GM23338 (cell line): ENCODE measurements at regions not wholly inside any gene's neighbourhood (a gene's known extent, or its start where the extent isn't known, plus 50 kb on each side); places are given as distances from the start of the nearest gene placed in this dataset.

Experiments
- CREB1 ChIP-seq: fragments of 250-450 bp; sonication (Bioruptor Pico); IDR thresholded peaks from 2 replicates; pipeline ENCODE4 v1.5.0; 2020; ENCODE audit warnings: low read depth, mild to moderate bottlenecking, moderate library complexity
- EZH2 ChIP-seq: fragments of 200-600 bp; sonication (generic); IDR thresholded peaks from one replicate; pipeline ENCODE4 v1.8.0; 2017; ENCODE audit warnings: antibody characterized with exemption, mild to moderate bottlenecking, low read depth; ENCODE audit not compliant: unreplicated experiment
- EZH2phosphoT487 ChIP-seq: fragments of 200-600 bp; sonication (generic); IDR thresholded peaks from one replicate; pipeline ENCODE4 v1.8.1; 2018; ENCODE audit warnings: antibody characterized with exemption; ENCODE audit not compliant: unreplicated experiment
- JUNB ChIP-seq: IDR thresholded peaks from one replicate; pipeline ENCODE4 v1.6.1; 2016; ENCODE audit warnings: antibody characterized with exemption; ENCODE audit not compliant: unreplicated experiment
- POLR2AphosphoS5 ChIP-seq: IDR thresholded peaks from 2 replicates; pipeline ENCODE4 v1.6.1; 2016; ENCODE audit warnings: antibody characterized with exemption, low read depth
- STAT1 ChIP-seq: IDR thresholded peaks from one replicate; pipeline ENCODE4 v1.6.1; 2016; ENCODE audit warnings: antibody characterized with exemption; ENCODE audit not compliant: unreplicated experiment
- TF ChIP-seq, protein P1 (sequence below), 2 experiments: fragments of 200-600 bp in 1 of 2; sonication (generic) in 1 of 2; conservative IDR thresholded peaks; 2 replicates each; pipeline versions ENCODE4 v1.5.1 to v1.6.1; 2016 to 2017; ENCODE audit warnings: antibody characterized with exemption in 2 of 2, low read depth in 2 of 2, mild to moderate bottlenecking in 2 of 2, moderate library complexity in 1 of 2
- TF ChIP-seq, protein P2 (sequence below): IDR thresholded peaks from one replicate; pipeline ENCODE4 v1.6.1; 2018; ENCODE audit warnings: antibody characterized with exemption; ENCODE audit not compliant: unreplicated experiment
- TF ChIP-seq, protein P3 (sequence below): IDR thresholded peaks from 2 replicates; pipeline ENCODE4 v1.6.1; 2016; ENCODE audit warnings: antibody characterized with exemption

DNA sequence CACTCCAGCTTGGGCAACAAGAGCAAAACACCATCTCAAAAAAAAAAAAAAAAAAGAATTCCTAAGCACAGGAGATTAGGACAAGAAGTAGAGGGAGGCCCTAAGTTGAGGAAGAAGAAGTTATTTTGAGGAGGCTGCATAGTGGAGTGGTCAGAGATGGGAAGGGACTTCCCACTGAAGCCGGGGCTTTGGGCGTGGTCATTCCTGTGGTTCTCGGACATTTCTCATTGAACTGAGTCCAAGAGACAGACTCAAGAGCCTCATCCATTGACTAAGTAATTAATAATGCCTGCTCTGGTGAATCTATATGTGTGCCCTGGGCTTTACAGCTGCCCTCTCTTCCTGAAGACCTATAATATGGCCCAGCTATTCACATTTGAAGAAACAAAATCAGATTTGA is 53.2 kb upstream of the FTH1 start:
- TF ChIP-seq, protein P1, sequence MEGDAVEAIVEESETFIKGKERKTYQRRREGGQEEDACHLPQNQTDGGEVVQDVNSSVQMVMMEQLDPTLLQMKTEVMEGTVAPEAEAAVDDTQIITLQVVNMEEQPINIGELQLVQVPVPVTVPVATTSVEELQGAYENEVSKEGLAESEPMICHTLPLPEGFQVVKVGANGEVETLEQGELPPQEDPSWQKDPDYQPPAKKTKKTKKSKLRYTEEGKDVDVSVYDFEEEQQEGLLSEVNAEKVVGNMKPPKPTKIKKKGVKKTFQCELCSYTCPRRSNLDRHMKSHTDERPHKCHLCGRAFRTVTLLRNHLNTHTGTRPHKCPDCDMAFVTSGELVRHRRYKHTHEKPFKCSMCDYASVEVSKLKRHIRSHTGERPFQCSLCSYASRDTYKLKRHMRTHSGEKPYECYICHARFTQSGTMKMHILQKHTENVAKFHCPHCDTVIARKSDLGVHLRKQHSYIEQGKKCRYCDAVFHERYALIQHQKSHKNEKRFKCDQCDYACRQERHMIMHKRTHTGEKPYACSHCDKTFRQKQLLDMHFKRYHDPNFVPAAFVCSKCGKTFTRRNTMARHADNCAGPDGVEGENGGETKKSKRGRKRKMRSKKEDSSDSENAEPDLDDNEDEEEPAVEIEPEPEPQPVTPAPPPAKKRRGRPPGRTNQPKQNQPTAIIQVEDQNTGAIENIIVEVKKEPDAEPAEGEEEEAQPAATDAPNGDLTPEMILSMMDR (conservative IDR thresholded peaks at IDR 0.05; ENCODE audit: low read depth in 2 of 2), result no peak
- TF ChIP-seq, protein P2, sequence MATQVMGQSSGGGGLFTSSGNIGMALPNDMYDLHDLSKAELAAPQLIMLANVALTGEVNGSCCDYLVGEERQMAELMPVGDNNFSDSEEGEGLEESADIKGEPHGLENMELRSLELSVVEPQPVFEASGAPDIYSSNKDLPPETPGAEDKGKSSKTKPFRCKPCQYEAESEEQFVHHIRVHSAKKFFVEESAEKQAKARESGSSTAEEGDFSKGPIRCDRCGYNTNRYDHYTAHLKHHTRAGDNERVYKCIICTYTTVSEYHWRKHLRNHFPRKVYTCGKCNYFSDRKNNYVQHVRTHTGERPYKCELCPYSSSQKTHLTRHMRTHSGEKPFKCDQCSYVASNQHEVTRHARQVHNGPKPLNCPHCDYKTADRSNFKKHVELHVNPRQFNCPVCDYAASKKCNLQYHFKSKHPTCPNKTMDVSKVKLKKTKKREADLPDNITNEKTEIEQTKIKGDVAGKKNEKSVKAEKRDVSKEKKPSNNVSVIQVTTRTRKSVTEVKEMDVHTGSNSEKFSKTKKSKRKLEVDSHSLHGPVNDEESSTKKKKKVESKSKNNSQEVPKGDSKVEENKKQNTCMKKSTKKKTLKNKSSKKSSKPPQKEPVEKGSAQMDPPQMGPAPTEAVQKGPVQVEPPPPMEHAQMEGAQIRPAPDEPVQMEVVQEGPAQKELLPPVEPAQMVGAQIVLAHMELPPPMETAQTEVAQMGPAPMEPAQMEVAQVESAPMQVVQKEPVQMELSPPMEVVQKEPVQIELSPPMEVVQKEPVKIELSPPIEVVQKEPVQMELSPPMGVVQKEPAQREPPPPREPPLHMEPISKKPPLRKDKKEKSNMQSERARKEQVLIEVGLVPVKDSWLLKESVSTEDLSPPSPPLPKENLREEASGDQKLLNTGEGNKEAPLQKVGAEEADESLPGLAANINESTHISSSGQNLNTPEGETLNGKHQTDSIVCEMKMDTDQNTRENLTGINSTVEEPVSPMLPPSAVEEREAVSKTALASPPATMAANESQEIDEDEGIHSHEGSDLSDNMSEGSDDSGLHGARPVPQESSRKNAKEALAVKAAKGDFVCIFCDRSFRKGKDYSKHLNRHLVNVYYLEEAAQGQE, result no peak
- TF ChIP-seq EZH2phosphoT487 (no peak), POLR2AphosphoS5 (no peak), EZH2 (no peak), CREB1 (CRISPR knock-in tag) (no peak), STAT1 (no peak), JUNB (no peak)
- TF ChIP-seq, protein P3, sequence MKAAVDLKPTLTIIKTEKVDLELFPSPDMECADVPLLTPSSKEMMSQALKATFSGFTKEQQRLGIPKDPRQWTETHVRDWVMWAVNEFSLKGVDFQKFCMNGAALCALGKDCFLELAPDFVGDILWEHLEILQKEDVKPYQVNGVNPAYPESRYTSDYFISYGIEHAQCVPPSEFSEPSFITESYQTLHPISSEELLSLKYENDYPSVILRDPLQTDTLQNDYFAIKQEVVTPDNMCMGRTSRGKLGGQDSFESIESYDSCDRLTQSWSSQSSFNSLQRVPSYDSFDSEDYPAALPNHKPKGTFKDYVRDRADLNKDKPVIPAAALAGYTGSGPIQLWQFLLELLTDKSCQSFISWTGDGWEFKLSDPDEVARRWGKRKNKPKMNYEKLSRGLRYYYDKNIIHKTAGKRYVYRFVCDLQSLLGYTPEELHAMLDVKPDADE, result no peak
